ENCODE measurements at regions not wholly inside any gene's neighbourhood (a gene's known extent, or its start where the extent isn't known, plus 50 kb on each side); places are given as distances from the start of the nearest gene placed in this dataset.
"Not testable (repeated sequence)": the region's sequence is repeated elsewhere in the genome, so short reads cannot be mapped to it uniquely, and the experiment has no call there.

- H3K4me3 ChIP-seq (replicated peaks in 1 of 2; ENCODE audit: low read depth in 2 of 2, low read length in 2 of 2): no peak overlapping the region
- DNase-seq (ENCODE audit: low read depth in 2 of 2): peak; percentile 38 to 62
- TF ChIP-seq CTCF (IDR thresholded peaks at IDR 0.05; ENCODE audit: low read depth, low read length): no peak
These were observed 900.0 kb upstream of the GOT2 start for GRCh38 chr16:59634004-59634579.

GRCh38 chr16:59632276-59632855 lies 898.2 kb upstream of the GOT2 start:
- H3K4me3 ChIP-seq (replicated peaks in 1 of 2; ENCODE audit: low read depth in 2 of 2, low read length in 2 of 2): no peak overlapping the region
- TF ChIP-seq CTCF (IDR thresholded peaks at IDR 0.05; ENCODE audit: low read depth, low read length): no peak
- DNase-seq (ENCODE audit: low read depth in 2 of 2): peak; percentile 51 to 66

- not testable (repeated sequence) for DNase-seq (ENCODE audit: low read depth in 2 of 2); H3K4me3 ChIP-seq (replicated peaks in 1 of 2; ENCODE audit: low read depth in 2 of 2, low read length in 2 of 2)
These were observed 890.3 kb upstream of the GOT2 start for GRCh38 chr16:59624381-59624780.

- DNase-seq (ENCODE audit: low read depth in 2 of 2): no peak
- H3K4me3 ChIP-seq (replicated peaks in 1 of 2; ENCODE audit: low read depth in 2 of 2, low read length in 2 of 2): no peak overlapping the region
- no peak for TF ChIP-seq CTCF (IDR thresholded peaks at IDR 0.05; ENCODE audit: low read depth, low read length)
These were observed 880.5 kb upstream of the GOT2 start for GRCh38 chr16:59614466-59615240.

- not testable (repeated sequence) for H3K4me3 ChIP-seq (replicated peaks in 1 of 2; ENCODE audit: low read depth in 2 of 2, low read length in 2 of 2); DNase-seq (ENCODE audit: low read depth in 2 of 2)
These were observed 878.9 kb upstream of the GOT2 start for GRCh38 chr16:59612910-59613620.

- no peak for DNase-seq (ENCODE audit: low read depth in 2 of 2)
- TF ChIP-seq CTCF (IDR thresholded peaks at IDR 0.05; ENCODE audit: low read depth, low read length): no peak
- H3K4me3 ChIP-seq (replicated peaks in 1 of 2; ENCODE audit: low read depth in 2 of 2, low read length in 2 of 2): no peak overlapping the region
These were observed 878.0 kb upstream of the GOT2 start for GRCh38 chr16:59612094-59612493.

GRCh38 chr16:59611556-59611955 lies 877.4 kb upstream of the GOT2 start:
- H3K4me3 ChIP-seq (replicated peaks in 1 of 2; ENCODE audit: low read depth in 2 of 2, low read length in 2 of 2): no peak overlapping the region
- no peak for TF ChIP-seq CTCF (IDR thresholded peaks at IDR 0.05; ENCODE audit: low read depth, low read length)
- no peak for DNase-seq (ENCODE audit: low read depth in 2 of 2)
